ACHN (cell line): ENCODE measurements at regions not wholly inside any gene's neighbourhood (a gene's known extent, or its start where the extent isn't known, plus 50 kb on each side); places are given as distances from the start of the nearest gene placed in this dataset.
A peak's percentile ranks its signal among the peaks of the same experiment; 100 is the strongest.

Experiments
- DNase-seq: peaks from one replicate; pipeline ENCODE4 v3.0.0-alpha.2; 2015
- in situ Hi-C: cut with HindIII; loops from 2 replicates; pipeline ENCODE4 v1.10.0; 2017; ENCODE audit warnings: low sequenced_read_pairs, low pct_ligation_motif_present, low pct_unique_long_range_greater_than_20kb

- DNase-seq = no peak
- in situ Hi-C loops = no loop called here
Observed at GRCh38 chr13:50071379-50071778, 56.1 kb downstream of the KCNRG start.

- in situ Hi-C loops = no loop called here
- DNase-seq = no peak
Observed at GRCh38 chr13:50072676-50073075, 57.4 kb downstream of the KCNRG start.

- DNase-seq = no peak
- in situ Hi-C loops = no loop called here
Observed at GRCh38 chr13:50073340-50073739, 58.1 kb downstream of the KCNRG start.

GRCh38 chr13:50074843-50075242, 59.6 kb downstream of the KCNRG start:
- in situ Hi-C loops = no loop called here
- no peak for DNase-seq

GRCh38 chr13:50075619-50076097, 60.4 kb downstream of the KCNRG start:
- DNase-seq = no peak
- in situ Hi-C loops = no loop called here

GRCh38 chr13:50077431-50077830, 62.2 kb downstream of the KCNRG start:
- in situ Hi-C loops = no loop called here
- no peak for DNase-seq

- in situ Hi-C loops = no loop called here
- no peak for DNase-seq
Observed at GRCh38 chr13:50078231-50078894, 63.1 kb downstream of the KCNRG start.

GRCh38 chr13:50078895-50079654, 63.8 kb downstream of the KCNRG start:
- in situ Hi-C loops = no loop called here
- DNase-seq = no peak

- in situ Hi-C loops = no loop called here
Observed at GRCh38 chr13:50079655-50080202, 64.5 kb downstream of the KCNRG start.

GRCh38 chr13:50080203-50080910, 65.1 kb downstream of the KCNRG start:
- DNase-seq = peak; percentile 53
- in situ Hi-C loops = no loop called here

More at GRCh38 chr13:50079655-50080202, 64.5 kb downstream of the KCNRG start:
- DNase-seq = no peak

- peak; percentile 44 for DNase-seq
- in situ Hi-C loops = no loop called here
Observed at GRCh38 chr13:50080911-50081678, 65.9 kb downstream of the KCNRG start.

GRCh38 chr13:50081679-50082425, 66.6 kb downstream of the KCNRG start:
- in situ Hi-C loops = no loop called here
- peak; percentile 96 for DNase-seq

GRCh38 chr13:50082426-50083281, 67.4 kb downstream of the KCNRG start:
- in situ Hi-C loops = no loop called here

GRCh38 chr13:50085063-50085462, 69.8 kb downstream of the KCNRG start:
- in situ Hi-C loops = no loop called here

More at GRCh38 chr13:50082426-50083281, 67.4 kb downstream of the KCNRG start:
- peak; percentile 90 for DNase-seq

GRCh38 chr13:50089633-50090032, 74.4 kb downstream of the KCNRG start:
- in situ Hi-C loops = no loop called here
- DNase-seq = no peak

More at GRCh38 chr13:50085063-50085462, 69.8 kb downstream of the KCNRG start:
- peak; percentile 49 for DNase-seq

GRCh38 chr13:50090211-50090610, 75.0 kb downstream of the KCNRG start:
- no peak for DNase-seq
- in situ Hi-C loops = no loop called here
